H1 (cell line): ENCODE measurements at regions not wholly inside any gene's neighbourhood (a gene's known extent, or its start where the extent isn't known, plus 50 kb on each side); places are given as distances from the start of the nearest gene placed in this dataset.

Source experiments
- CTCF ChIA-PET: fragments of 300-600 bp; sonication (Branson Sonifier 250); formaldehyde crosslinking; loops from one replicate; lab custom pipeline; 2021; ENCODE audit not compliant: partially characterized antibody; lab: Charles Lee
- POLR2A ChIA-PET: fragments of 300-600 bp; sonication (Branson Sonifier 250); formaldehyde crosslinking; loops from one replicate; lab custom pipeline; 2021; ENCODE audit warnings: inconsistent platforms; ENCODE audit not compliant: partially characterized antibody; lab: Charles Lee
- DNase-seq, 2 experiments: peaks; one replicate each; pipeline versions ENCODE4 v3.0.0 to v3.0.0-alpha.2; 2010 to 2022; ENCODE audit warnings: low spot score in 2 of 2, low read depth in 1 of 2, mixed read lengths in 1 of 2
- FAIRE-seq: peaks from 2 replicates; lab custom pipeline; 2011; peaks lifted over from hg19 to GRCh38; lab: Jason Lieb, UNC
- H2AFZ ChIP-seq: 2 replicates; pipeline ENCODE4 v1.8.1; 2012; ENCODE audit warnings: low read length, inconsistent platforms
- H2AK5ac ChIP-seq: 2 replicates; pipeline ENCODE4 v1.6.1; 2013; ENCODE audit warnings: low read depth, low read length
- H2BK120ac ChIP-seq: replicated peaks from 2 replicates; pipeline ENCODE3; 2013; ENCODE audit warnings: low read depth, low read length, inconsistent platforms
- H2BK12ac ChIP-seq: 2 replicates; pipeline ENCODE4 v1.6.1; 2013; ENCODE audit warnings: low read depth, low read length
- H2BK15ac ChIP-seq: 2 replicates; pipeline ENCODE4 v1.6.1; 2013; ENCODE audit warnings: low read length
- H2BK20ac ChIP-seq: 2 replicates; pipeline ENCODE4 v1.6.1; 2013; ENCODE audit warnings: low read length
- H2BK5ac ChIP-seq: 2 replicates; pipeline ENCODE4 v1.6.1; 2013; ENCODE audit warnings: low read depth, low read length
- H3K14ac ChIP-seq: 2 replicates; pipeline ENCODE4 v1.6.1; 2013; ENCODE audit warnings: inconsistent platforms; ENCODE audit not compliant: insufficient read length
- H3K18ac ChIP-seq: 2 replicates; pipeline ENCODE4 v1.6.1; 2013; ENCODE audit warnings: low read length; ENCODE audit errors: extremely low read depth
- H3K23ac ChIP-seq: 2 replicates; pipeline ENCODE4 v1.6.1; 2013; ENCODE audit warnings: inconsistent platforms; ENCODE audit not compliant: insufficient read length
- H3K23me2 ChIP-seq: 2 replicates; pipeline ENCODE4 v1.6.1; 2013; ENCODE audit warnings: low read depth, low read length
- H3K27ac ChIP-seq: 2 replicates; pipeline ENCODE4 v1.6.1; 2011; ENCODE audit warnings: low read depth, low read length, inconsistent platforms
- H3K27me3 ChIP-seq, 4 experiments: replicated peaks in 1 of 4; 1 replicate in 1 of 4; 2 replicates in 3 of 4; pipeline versions ENCODE4 v1.6.1 to v1.8.1; 2011 to 2013; ENCODE audit warnings: low read length in 3 of 4, mild to moderate bottlenecking in 3 of 4, inconsistent platforms in 2 of 4, mixed read lengths in 2 of 4, moderate library complexity in 1 of 4; ENCODE audit not compliant: control insufficient read depth in 3 of 4, insufficient read depth in 3 of 4; ENCODE audit errors: extremely low read depth in 1 of 4
- H3K36me3 ChIP-seq, 4 experiments: 2 replicates each; pipeline versions ENCODE4 v1.6.1 to v1.8.1; 2011 to 2013; ENCODE audit warnings: mild to moderate bottlenecking in 4 of 4, low read length in 3 of 4, moderate library complexity in 2 of 4, control low read depth in 1 of 4, inconsistent platforms in 1 of 4; ENCODE audit not compliant: insufficient read depth in 4 of 4, control insufficient read depth in 2 of 4
- H3K4ac ChIP-seq: replicated peaks from 2 replicates; pipeline ENCODE3; 2013; ENCODE audit warnings: low read length, low read depth, mixed read lengths, inconsistent platforms; ENCODE audit not compliant: insufficient read length
- H3K4me1 ChIP-seq, 4 experiments: replicated peaks in 1 of 4; 1 replicate in 1 of 4; 2 replicates in 3 of 4; pipeline versions ENCODE4 v1.6.1 to v1.8.1; 2011 to 2013; ENCODE audit warnings: low read length in 3 of 4, inconsistent platforms in 2 of 4, mixed read lengths in 1 of 4; ENCODE audit not compliant: insufficient read depth in 4 of 4, control insufficient read depth in 3 of 4
- H3K4me2 ChIP-seq, 2 experiments: 2 replicates each; pipeline versions ENCODE4 v1.6.1 to v1.8.1; 2011 to 2013; ENCODE audit warnings: low read depth in 2 of 2, low read length in 2 of 2, control low read depth in 1 of 2, inconsistent platforms in 1 of 2, mild to moderate bottlenecking in 1 of 2; ENCODE audit not compliant: insufficient read depth in 1 of 2
- H3K4me3 ChIP-seq, 4 experiments: fragments of 200-600, 300-600 bp in 1 of 4; sonication (generic), shearing (Covaris generic), sonication (Bioruptor Twin) in 1 of 4; 2 replicates each; pipeline versions ENCODE4 v1.5.1 to v1.8.1; 2011 to 2016; ENCODE audit warnings: low read length in 4 of 4, low read depth in 3 of 4, control low read depth in 2 of 4, inconsistent platforms in 2 of 4, mild to moderate bottlenecking in 2 of 4, mixed read lengths in 1 of 4, moderate library complexity in 1 of 4; ENCODE audit not compliant: insufficient read depth in 2 of 4; ENCODE audit errors: extremely low read depth in 1 of 4
- H3K56ac ChIP-seq: replicated peaks from 2 replicates; pipeline ENCODE3; 2013; ENCODE audit warnings: low read depth, mild to moderate bottlenecking, mixed read lengths, low read length, inconsistent platforms; ENCODE audit not compliant: insufficient read length
- H3K79me1 ChIP-seq: 2 replicates; pipeline ENCODE4 v1.6.1; 2013; ENCODE audit warnings: low read depth, low read length, control low read depth
- H3K79me2 ChIP-seq, 2 experiments: 2 replicates each; pipeline versions ENCODE4 v1.6.1 to v1.8.1; 2012 to 2013; ENCODE audit warnings: low read length in 2 of 2, mild to moderate bottlenecking in 2 of 2, inconsistent platforms in 1 of 2; ENCODE audit not compliant: insufficient read depth in 2 of 2, control insufficient read depth in 1 of 2
- H3K9ac ChIP-seq, 4 experiments: replicated peaks in 1 of 4; 1 replicate in 1 of 4; 2 replicates in 3 of 4; pipeline versions ENCODE4 v1.6.1 to v1.8.1; 2011 to 2013; ENCODE audit warnings: low read depth in 3 of 4, low read length in 3 of 4, control low read depth in 2 of 4, mild to moderate bottlenecking in 2 of 4, moderate library complexity in 2 of 4, inconsistent platforms in 1 of 4; ENCODE audit errors: extremely low read depth in 1 of 4
- H3K9me3 ChIP-seq, 2 experiments: 2 replicates each; pipeline versions ENCODE4 v1.6.1 to v1.8.1; 2012 to 2013; ENCODE audit warnings: mild to moderate bottlenecking in 2 of 2, moderate library complexity in 2 of 2, control low read depth in 1 of 2, inconsistent platforms in 1 of 2, low read depth in 1 of 2, low read length in 1 of 2, mixed read lengths in 1 of 2; ENCODE audit not compliant: insufficient read depth in 2 of 2
- H4K20me1 ChIP-seq, 2 experiments: replicated peaks in 1 of 2; 2 replicates each; pipeline versions ENCODE3 to v1.8.1; 2011 to 2013; ENCODE audit warnings: inconsistent platforms in 2 of 2, low read length in 2 of 2, mild to moderate bottlenecking in 1 of 2; ENCODE audit not compliant: insufficient read depth in 2 of 2, control insufficient read depth in 1 of 2
- H4K5ac ChIP-seq: 2 replicates; pipeline ENCODE4 v1.6.1; 2013; ENCODE audit warnings: low read length, low read depth, mixed read lengths, inconsistent platforms; ENCODE audit not compliant: insufficient read length
- H4K8ac ChIP-seq: 2 replicates; pipeline ENCODE4 v1.8.0; 2013; ENCODE audit warnings: mild to moderate bottlenecking, moderate library complexity, low read length, inconsistent platforms; ENCODE audit not compliant: insufficient read depth; ENCODE audit errors: extremely low read depth
- H4K91ac ChIP-seq: replicated peaks from 2 replicates; pipeline ENCODE3; 2013; ENCODE audit warnings: low read length, mixed read lengths, inconsistent platforms; ENCODE audit not compliant: insufficient read length
- ASH2L ChIP-seq: fragments of 200-600, 300-600 bp; sonication (generic); IDR thresholded peaks from one replicate; pipeline ENCODE4 v1.7.1; 2017; ENCODE audit warnings: low read length
- BCL11A ChIP-seq, 2 experiments: IDR thresholded peaks; one replicate each; pipeline ENCODE4 v1.6.1; 2011; ENCODE audit warnings: low read depth in 2 of 2, low read length in 2 of 2, mild to moderate bottlenecking in 2 of 2
- CHD1 ChIP-seq: IDR thresholded peaks from 2 replicates; pipeline ENCODE4 v1.6.1; 2012; ENCODE audit warnings: low read depth, low read length, improper control_type of control experiment
- CHD2 ChIP-seq: IDR thresholded peaks from 2 replicates; pipeline ENCODE4 v1.6.1; 2012; ENCODE audit warnings: low read length, improper control_type of control experiment
- E2F6 ChIP-seq: IDR thresholded peaks from 2 replicates; pipeline ENCODE4 v1.6.1; 2012; ENCODE audit warnings: inconsistent platforms
- EP300 ChIP-seq, 2 experiments: IDR thresholded peaks; 1 replicate in 1 of 2; 2 replicates in 1 of 2; pipeline ENCODE4 v1.6.1; 2011 to 2012; ENCODE audit warnings: low read depth in 2 of 2, low read length in 2 of 2, mild to moderate bottlenecking in 2 of 2, borderline replicate concordance in 1 of 2, inconsistent platforms in 1 of 2, moderate library complexity in 1 of 2
- FOSL1 ChIP-seq: IDR thresholded peaks from 2 replicates; pipeline ENCODE4 v1.6.1; 2011; ENCODE audit warnings: mild to moderate bottlenecking, low read depth, low read length, moderate library complexity; ENCODE audit not compliant: insufficient read depth
- RBBP5 ChIP-seq: IDR thresholded peaks from 2 replicates; pipeline ENCODE4 v1.7.1; 2012; ENCODE audit warnings: low read depth, mild to moderate bottlenecking, inconsistent platforms, low read length, moderate library complexity, borderline replicate concordance
- RFX5 ChIP-seq: IDR thresholded peaks from 2 replicates; pipeline ENCODE4 v1.6.1; 2011; ENCODE audit warnings: low read depth, low read length, improper control_type of control experiment, borderline replicate concordance
- RNF2 ChIP-seq: fragments of 200-900, 300-1000 bp; sonication (generic); IDR thresholded peaks from 2 replicates; pipeline ENCODE4 v1.7.1; 2016; ENCODE audit warnings: borderline replicate concordance, low read depth, mild to moderate bottlenecking, antibody characterized with exemption, low read length; ENCODE audit not compliant: poor library complexity, severe bottlenecking; ENCODE audit errors: missing control alignments
- SAP30 ChIP-seq: fragments of 300-600 bp; sonication (generic); IDR thresholded peaks from 2 replicates; pipeline ENCODE4 v1.7.1; 2012; ENCODE audit warnings: low read length, moderate library complexity, mild to moderate bottlenecking, inconsistent platforms; ENCODE audit not compliant: insufficient read depth, insufficient replicate concordance
- TAF1 ChIP-seq: IDR thresholded peaks from 2 replicates; pipeline ENCODE4 v1.6.1; 2011; ENCODE audit warnings: mild to moderate bottlenecking, low read depth, low read length
- TBP ChIP-seq: IDR thresholded peaks from 2 replicates; pipeline ENCODE4 v1.6.1; 2011; ENCODE audit warnings: low read depth, low read length, improper control_type of control experiment
- YY1 ChIP-seq: IDR thresholded peaks from 2 replicates; pipeline ENCODE4 v1.6.1; 2011; ENCODE audit warnings: low read depth, mild to moderate bottlenecking, low read length
- whole genome bisulfite sequencing, 2 experiments: shearing (Covaris generic) in 1 of 2; methylation state at CpG; one replicate each; pipeline versions ENCODE4 v1.1.6 to v1.1.7; 2013 to 2015; ENCODE audit warnings: low lambda C conversion rate in 2 of 2, mixed read lengths in 2 of 2, inconsistent platforms in 1 of 2, low coverage in 1 of 2, missing lambda C conversion rate in 1 of 2; ENCODE audit not compliant: insufficient replicate concordance in 2 of 2, insufficient coverage in 1 of 2, insufficient read length in 1 of 2; ENCODE audit errors: extremely low coverage in 1 of 2, missing lambda C conversion rate in 1 of 2; 5-methylcytosine and 5-hydroxymethylcytosine counted together

- 88% methylated on average over 1 of the region's 1 CpG; no CpG with 5 or more reads in 1 of the 2 experiments for WGBS, 2 experiments
- Histone ChIP-seq H2BK120ac (no peak overlapping the region), H3K4me3 (no peak overlapping the region), H3K27ac (no peak overlapping the region), H3K27me3 (no peaks in the 10 kb centered on the region), H3K9me3 (no peaks in the 10 kb centered on the region), H3K79me2 (no peaks in the 10 kb centered on the region), H3K4me1 (peaks cover 0 to 3% (median 0%) of the 10 kb centered on the region in 4 experiments; a peak in 1 of 7 replicates), H4K20me1 (no peaks in the 10 kb centered on the region), H3K23ac (no peak overlapping the region), H3K23me2 (no peaks in the 10 kb centered on the region; the same call in 1 of the 2 replicates), H3K14ac (no peak overlapping the region), H3K4me2 (no peak overlapping the region), H2BK5ac (no peak overlapping the region), H2BK15ac (no peak overlapping the region), H3K36me3 (no peaks in the 10 kb centered on the region), H3K9ac (no peak overlapping the region), H2BK12ac (no peak overlapping the region), H3K4ac (no peak overlapping the region), H3K18ac (no peak overlapping the region), H3K56ac (no peak overlapping the region), H2BK20ac (no peak overlapping the region), H4K5ac (no peak overlapping the region), H2AFZ (no peak overlapping the region), H3K79me1 (no peaks in the 10 kb centered on the region), H4K8ac (no peak overlapping the region), H2AK5ac (no peak overlapping the region), H4K91ac (no peak overlapping the region)
- no peak for DNase-seq
- FAIRE-seq = no peak
- POLR2A ChIA-PET = no interaction called here
- CTCF ChIA-PET = interaction anchor here (0.6 kb wide), 1 partner anchor 69 kb away, joined by 3 read pairs; no protein-coding TSS in a partner anchor
- TF ChIP-seq EP300 (IDR thresholded peaks at IDR 0.05; ENCODE audit: borderline replicate concordance in 1 of 2, low read depth in 2 of 2, low read length in 2 of 2) = no peak
- no peak for TF ChIP-seq E2F6
- TF ChIP-seq RBBP5 = no peak
- no peak for TF ChIP-seq ASH2L
- no peak for TF ChIP-seq CHD2
- no peak for TF ChIP-seq RNF2
- no peak for TF ChIP-seq CHD1
- TF ChIP-seq BCL11A (IDR thresholded peaks at IDR 0.05; ENCODE audit: low read depth in 2 of 2, low read length in 2 of 2) = no peak
- TF ChIP-seq TBP = no peak
- TF ChIP-seq SAP30 = no peak
- no peak for TF ChIP-seq TAF1
- TF ChIP-seq FOSL1 = no peak
- no peak for TF ChIP-seq YY1
- TF ChIP-seq RFX5 = no peak
Observed at GRCh38 chr4:108317377-108317776, 148.6 kb upstream of the LEF1 start.
